GM12878 (cell line): ENCODE measurements at regions not wholly inside any gene's neighbourhood (a gene's known extent, or its start where the extent isn't known, plus 50 kb on each side); places are given as distances from the start of the nearest gene placed in this dataset.

Experiments
- ATAC-seq: fragments of 200-7000 bp; cut with Tn5 transposase; 3 replicates; pipeline ENCODE4 v1.9.1; 2020; ENCODE audit warnings: mild to moderate bottlenecking, moderate library complexity
- BruUV-seq: library from RNA; stranded (reverse); fragments of 400-500 nt; replicated peaks from 2 replicates; lab custom pipeline; 2021; lab: Mats Ljungman, UMichigan
- CTCF ChIA-PET: fragments of 300-600 bp; sonication (Branson Sonifier 250); formaldehyde crosslinking; extraction: SDS; loops from one replicate; lab custom pipeline; 2021; ENCODE audit warnings: inconsistent platforms; lab: Yijun Ruan, JAX
- POLR2A ChIA-PET: fragments of 350-600 bp; formaldehyde crosslinking; extraction: SDS; loops from one replicate; lab custom pipeline; 2021; ENCODE audit warnings: inconsistent platforms; lab: Charles Lee
- RAD21 ChIA-PET: fragments of 300-600 bp; sonication (Branson Sonifier 250); formaldehyde crosslinking; loops from one replicate; lab custom pipeline; 2023; ENCODE audit warnings: antibody characterized with exemption; ENCODE audit not compliant: unreplicated experiment; lab: Charles Lee
- SMC1A ChIA-PET: fragments of 300-600 bp; sonication (Branson Sonifier 250); formaldehyde crosslinking; loops from one replicate; lab custom pipeline; 2023; ENCODE audit not compliant: unreplicated experiment, uncharacterized antibody; lab: Charles Lee
- DNase-seq: peaks from one replicate; pipeline ENCODE4 v3.0.0-alpha.2; 2011; ENCODE audit warnings: low read depth, low spot score
- FAIRE-seq: peaks from 3 replicates; lab custom pipeline; 2011; peaks lifted over from hg19 to GRCh38; lab: Jason Lieb, UNC
- H2AFZ ChIP-seq: 2 replicates; pipeline ENCODE4 v1.6.0; 2011; ENCODE audit warnings: low read depth, low read length, control low read depth; ENCODE audit not compliant: control insufficient read depth
- H3K27ac ChIP-seq: 2 replicates; pipeline ENCODE4 v1.5.1; 2011; ENCODE audit warnings: control low read depth; ENCODE audit not compliant: control insufficient read depth, insufficient read depth
- H3K27me3 ChIP-seq, 2 experiments: replicated peaks in 1 of 2; 2 replicates each; pipeline versions ENCODE4 v1.6.0 to v1.6.1; 2011; ENCODE audit warnings: low read length in 1 of 2; ENCODE audit not compliant: control insufficient read depth in 2 of 2, insufficient read depth in 2 of 2
- H3K36me3 ChIP-seq, 2 experiments: 2 replicates each; pipeline ENCODE4 v1.5.1; 2011; ENCODE audit warnings: low read length in 1 of 2; ENCODE audit not compliant: control insufficient read depth in 2 of 2, insufficient read depth in 2 of 2
- H3K4me1 ChIP-seq: 2 replicates; pipeline ENCODE4 v1.6.1; 2011; ENCODE audit warnings: mild to moderate bottlenecking, low read length, moderate library complexity, mixed read lengths; ENCODE audit not compliant: control insufficient read depth, insufficient read depth
- H3K4me2 ChIP-seq: 2 replicates; pipeline ENCODE4 v1.6.0; 2011; ENCODE audit warnings: control low read depth; ENCODE audit not compliant: control insufficient read depth, insufficient read depth
- H3K4me3 ChIP-seq: fragments of 200-600 bp; sonication (generic); 2 replicates; pipeline ENCODE4 v1.5.1; 2016
- H3K79me2 ChIP-seq: 2 replicates; pipeline ENCODE4 v1.6.0; 2011; ENCODE audit warnings: low read length; ENCODE audit not compliant: control insufficient read depth, insufficient read depth
- H3K9ac ChIP-seq: 2 replicates; pipeline ENCODE4 v1.8.0; 2011; ENCODE audit warnings: low read length, control low read depth, mixed read lengths; ENCODE audit not compliant: control insufficient read depth, insufficient read depth
- H3K9me3 ChIP-seq: replicated peaks from 3 replicates; pipeline ENCODE4 v1.5.1; 2011; ENCODE audit warnings: mild to moderate bottlenecking, low read length; ENCODE audit not compliant: control insufficient read depth, insufficient read depth
- H4K20me1 ChIP-seq: 2 replicates; pipeline ENCODE4 v1.6.0; 2011; ENCODE audit not compliant: control insufficient read depth, insufficient read depth
- CUX1 ChIP-seq: IDR thresholded peaks from 2 replicates; pipeline ENCODE4 v1.6.1; 2012; ENCODE audit warnings: improper control_type of control experiment, low read depth, low read length; ENCODE audit not compliant: insufficient replicate concordance
- EGR1 ChIP-seq, 2 experiments: IDR thresholded peaks; 1 replicate in 1 of 2; 2 replicates in 1 of 2; pipeline ENCODE4 v1.6.1; 2011 to 2012; ENCODE audit warnings: low read depth in 2 of 2, low read length in 2 of 2, borderline replicate concordance in 1 of 2, mild to moderate bottlenecking in 1 of 2, moderate library complexity in 1 of 2
- IRF4 ChIP-seq: IDR thresholded peaks from 2 replicates; pipeline ENCODE4 v1.6.1; 2011; ENCODE audit warnings: low read depth, low read length
- JUNB ChIP-seq: IDR thresholded peaks from 2 replicates; pipeline ENCODE4 v1.6.1; 2016; ENCODE audit warnings: antibody characterized with exemption, mild to moderate bottlenecking
- JUND ChIP-seq: IDR thresholded peaks from 2 replicates; pipeline ENCODE4 v1.6.1; 2012; ENCODE audit warnings: low read depth, mild to moderate bottlenecking, low read length, improper control_type of control experiment, moderate library complexity
- MTA3 ChIP-seq: IDR thresholded peaks from 2 replicates; pipeline ENCODE4 v1.6.1; 2012; ENCODE audit warnings: low read length, inconsistent platforms, borderline replicate concordance
- NR2C1 ChIP-seq: fragments of 450-650 bp; IDR thresholded peaks from 2 replicates; pipeline ENCODE4 v1.6.1; 2017; ENCODE audit warnings: antibody characterized with exemption, mild to moderate bottlenecking, moderate library complexity
- NR2F1 ChIP-seq: fragments of 450-650 bp; conservative IDR thresholded peaks from 2 replicates; pipeline ENCODE4 v1.6.1; 2017; ENCODE audit warnings: mild to moderate bottlenecking
- PML ChIP-seq: IDR thresholded peaks from 2 replicates; pipeline ENCODE4 v1.6.1; 2012; ENCODE audit warnings: low read length, inconsistent platforms
- SMARCA5 ChIP-seq: fragments of 450-650 bp; IDR thresholded peaks from 2 replicates; pipeline ENCODE4 v1.6.1; 2017; ENCODE audit warnings: mild to moderate bottlenecking
- SREBF2 ChIP-seq: IDR thresholded peaks from 2 replicates; pipeline ENCODE4 v1.6.1; 2012; ENCODE audit warnings: mild to moderate bottlenecking, low read length
- TCF12 ChIP-seq: IDR thresholded peaks from 2 replicates; pipeline ENCODE4 v1.6.1; 2011; ENCODE audit warnings: low read depth, mild to moderate bottlenecking, low read length
- ZSCAN29 ChIP-seq: fragments of 450-650 bp; IDR thresholded peaks from 2 replicates; pipeline ENCODE4 v1.6.1; 2017; ENCODE audit warnings: mild to moderate bottlenecking, moderate library complexity
- WGBS: methylation state at CpG from one replicate; pipeline ENCODE4 v1.1.6; 2016; ENCODE audit warnings: low lambda C conversion rate; ENCODE audit not compliant: insufficient replicate concordance, insufficient coverage; ENCODE audit errors: missing lambda C conversion rate; 5-methylcytosine and 5-hydroxymethylcytosine counted together
- in situ Hi-C: fragments of 300-500 bp; cut with MboI; formaldehyde crosslinking; loops from 9 replicates; pipeline ENCODE4 v1.14.3; 2018; ENCODE audit warnings: mixed read lengths
- intact Hi-C: fragments of 100-400 bp; cut with micrococcal nuclease; formaldehyde crosslinking; loops from one replicate; pipeline ENCODE4 v1.14.2; 2022; ENCODE audit not compliant: unreplicated experiment
- TF ChIP-seq, protein P1 (sequence below): fragments of 450-650 bp; IDR thresholded peaks from 2 replicates; pipeline ENCODE4 v1.6.1; 2017; ENCODE audit warnings: low read depth, mild to moderate bottlenecking, moderate library complexity
- TF ChIP-seq, protein P2 (sequence below): IDR thresholded peaks from 2 replicates; pipeline ENCODE4 v1.6.1; 2012; ENCODE audit warnings: low read depth, low read length, improper control_type of control experiment
- TF ChIP-seq, protein P3 (sequence below): fragments of 450-650 bp; IDR thresholded peaks from 2 replicates; pipeline ENCODE4 v1.6.1; 2018; ENCODE audit warnings: borderline replicate concordance, mild to moderate bottlenecking; ENCODE audit not compliant: partially characterized antibody

- TF ChIP-seq NR2C1 = no peak
- no peak for TF ChIP-seq IRF4
Observed at GRCh38 chr20:9015984-9016324, 52.9 kb upstream of the PLCB4 start (continued).

DNA sequence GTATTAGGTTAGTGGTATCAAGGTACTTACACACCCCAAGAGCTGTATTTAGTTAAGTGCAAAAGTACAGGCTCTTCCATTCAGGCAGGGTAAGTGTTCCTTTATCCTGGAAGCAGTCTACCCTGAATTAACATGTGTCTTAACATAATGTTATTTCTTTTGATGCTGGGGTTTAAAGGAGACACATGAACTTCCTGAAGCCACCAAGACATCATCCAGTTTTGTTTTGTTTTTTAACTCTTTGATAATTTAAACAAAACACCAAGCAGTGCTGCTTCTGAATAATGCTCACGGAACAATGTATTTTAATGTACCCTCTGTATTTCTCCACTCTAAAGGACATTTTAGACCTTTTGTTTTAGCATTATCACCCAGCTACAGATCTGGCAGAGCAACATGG lies 50.5 kb upstream of the PLCB4 start:
- intact Hi-C loops = loop anchor here (10.0 kb wide), 1 partner anchor 54 kb away; no protein-coding TSS in a partner anchor
- Histone ChIP-seq H4K20me1 (no peaks in the 10 kb centered on the region), H3K36me3 (no peaks in the 10 kb centered on the region), H3K4me1 (no peaks in the 10 kb centered on the region), H3K4me2 (no peak overlapping the region), H3K79me2 (no peaks in the 10 kb centered on the region), H3K9ac (no peak overlapping the region), H3K27me3 (no peaks in the 10 kb centered on the region), H3K9me3 (no peaks in the 10 kb centered on the region), H2AFZ (no peak overlapping the region), H3K4me3 (no peak overlapping the region), H3K27ac (no peak overlapping the region)
- ChIA-PET CTCF (no interaction called here), POLR2A (interaction anchor here (0.6 kb wide), 1 partner anchor 32 kb away, joined by 3 read pairs; no protein-coding TSS in a partner anchor), SMC1A (interaction anchor here (1.7 kb wide), 1 partner anchor 13 kb away, joined by 4 read pairs; no protein-coding TSS in a partner anchor), RAD21 (no interaction called here)
- ATAC-seq (no peak), FAIRE-seq (no peak), DNase-seq (no peak)
- BruUV-seq = no TSS peak
- no peak for TF ChIP-seq SMARCA5
- TF ChIP-seq, protein P1, sequence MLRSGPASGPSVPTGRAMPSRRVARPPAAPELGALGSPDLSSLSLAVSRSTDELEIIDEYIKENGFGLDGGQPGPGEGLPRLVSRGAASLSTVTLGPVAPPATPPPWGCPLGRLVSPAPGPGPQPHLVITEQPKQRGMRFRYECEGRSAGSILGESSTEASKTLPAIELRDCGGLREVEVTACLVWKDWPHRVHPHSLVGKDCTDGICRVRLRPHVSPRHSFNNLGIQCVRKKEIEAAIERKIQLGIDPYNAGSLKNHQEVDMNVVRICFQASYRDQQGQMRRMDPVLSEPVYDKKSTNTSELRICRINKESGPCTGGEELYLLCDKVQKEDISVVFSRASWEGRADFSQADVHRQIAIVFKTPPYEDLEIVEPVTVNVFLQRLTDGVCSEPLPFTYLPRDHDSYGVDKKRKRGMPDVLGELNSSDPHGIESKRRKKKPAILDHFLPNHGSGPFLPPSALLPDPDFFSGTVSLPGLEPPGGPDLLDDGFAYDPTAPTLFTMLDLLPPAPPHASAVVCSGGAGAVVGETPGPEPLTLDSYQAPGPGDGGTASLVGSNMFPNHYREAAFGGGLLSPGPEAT = no peak
- no peak for TF ChIP-seq JUND
- no peak for TF ChIP-seq CUX1
- TF ChIP-seq EGR1 (IDR thresholded peaks at IDR 0.05; ENCODE audit: borderline replicate concordance in 1 of 2, low read depth in 2 of 2, low read length in 2 of 2) = no peak
- no peak for TF ChIP-seq NR2F1
- TF ChIP-seq, protein P2, sequence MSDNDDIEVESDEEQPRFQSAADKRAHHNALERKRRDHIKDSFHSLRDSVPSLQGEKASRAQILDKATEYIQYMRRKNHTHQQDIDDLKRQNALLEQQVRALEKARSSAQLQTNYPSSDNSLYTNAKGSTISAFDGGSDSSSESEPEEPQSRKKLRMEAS = no peak
- TF ChIP-seq TCF12 = no peak
- TF ChIP-seq, protein P3, sequence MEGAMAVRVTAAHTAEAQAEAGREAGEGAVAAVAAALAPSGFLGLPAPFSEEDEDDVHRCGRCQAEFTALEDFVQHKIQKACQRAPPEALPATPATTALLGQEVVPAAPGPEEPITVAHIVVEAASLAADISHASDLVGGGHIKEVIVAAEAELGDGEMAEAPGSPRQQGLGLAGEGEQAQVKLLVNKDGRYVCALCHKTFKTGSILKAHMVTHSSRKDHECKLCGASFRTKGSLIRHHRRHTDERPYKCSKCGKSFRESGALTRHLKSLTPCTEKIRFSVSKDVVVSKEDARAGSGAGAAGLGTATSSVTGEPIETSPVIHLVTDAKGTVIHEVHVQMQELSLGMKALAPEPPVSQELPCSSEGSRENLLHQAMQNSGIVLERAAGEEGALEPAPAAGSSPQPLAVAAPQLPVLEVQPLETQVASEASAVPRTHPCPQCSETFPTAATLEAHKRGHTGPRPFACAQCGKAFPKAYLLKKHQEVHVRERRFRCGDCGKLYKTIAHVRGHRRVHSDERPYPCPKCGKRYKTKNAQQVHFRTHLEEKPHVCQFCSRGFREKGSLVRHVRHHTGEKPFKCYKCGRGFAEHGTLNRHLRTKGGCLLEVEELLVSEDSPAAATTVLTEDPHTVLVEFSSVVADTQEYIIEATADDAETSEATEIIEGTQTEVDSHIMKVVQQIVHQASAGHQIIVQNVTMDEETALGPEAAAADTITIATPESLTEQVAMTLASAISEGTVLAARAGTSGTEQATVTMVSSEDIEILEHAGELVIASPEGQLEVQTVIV = no peak
- no peak for TF ChIP-seq PML
- TF ChIP-seq SREBF2 = no peak
- no peak for TF ChIP-seq JUNB
- no peak for TF ChIP-seq ZSCAN29
- TF ChIP-seq MTA3 = no peak
- in situ Hi-C loops = no loop called here
- WGBS = 45% methylated on average over 1 of the region's 1 CpG
